Activated CD4-positive, alpha-beta T cell treated with anti-CD3 and anti-CD28 coated beads for 36 hours (primary cell): ENCODE measurements at regions not wholly inside any gene's neighbourhood (a gene's known extent, or its start where the extent isn't known, plus 50 kb on each side); places are given as distances from the start of the nearest gene placed in this dataset.
A peak's percentile ranks its signal among the peaks of the same experiment; 100 is the strongest.

Experiments
- ATAC-seq: fragments of 200-7000 bp; cut with Tn5 transposase; one replicate; pipeline ENCODE4 v1.10.0; 2021; ENCODE audit warnings: mild to moderate bottlenecking, moderate library complexity
- CTCF ChIA-PET: fragments of 350-600 bp; sonication (Branson Sonifier 250); formaldehyde crosslinking; loops from one replicate; lab custom pipeline; 2021; ENCODE audit warnings: antibody characterized with exemption; lab: Charles Lee
- POLR2A ChIA-PET: fragments of 350-600 bp; sonication (Branson Sonifier 250); formaldehyde crosslinking; loops from one replicate; lab custom pipeline; 2021; ENCODE audit warnings: antibody characterized with exemption, inconsistent platforms; lab: Charles Lee
- DNase-seq: peaks from one replicate; pipeline ENCODE4 v3.0.0-alpha.2; 2020
- H3K27ac Mint-ChIP-seq: one replicate; pipeline ENCODE4 v1.8.0; 2021; ENCODE audit warnings: mixed read lengths
- H3K27me3 Mint-ChIP-seq: one replicate; pipeline ENCODE4 v1.8.0; 2021; ENCODE audit warnings: mixed read lengths
- H3K36me3 Mint-ChIP-seq: one replicate; pipeline ENCODE4 v1.8.0; 2021; ENCODE audit warnings: low read depth, mixed read lengths
- H3K4me1 Mint-ChIP-seq: one replicate; pipeline ENCODE4 v1.8.0; 2021; ENCODE audit warnings: mixed read lengths
- H3K4me3 Mint-ChIP-seq: one replicate; pipeline ENCODE4 v1.8.0; 2021; ENCODE audit warnings: mild to moderate bottlenecking, moderate library complexity, mixed read lengths
- H3K9me3 Mint-ChIP-seq: one replicate; pipeline ENCODE4 v1.8.0; 2021; ENCODE audit warnings: low read depth, mixed read lengths
- intact Hi-C, 2 experiments: fragments of 100-400 bp; cut with DNase I in 1 of 2; cut with micrococcal nuclease in 1 of 2; formaldehyde crosslinking; loops; one replicate each; pipeline versions ENCODE4 v1.14.2 to v1.15.1; 2022 to 2024; cut with DNase I, micrococcal nuclease

- CTCF ChIA-PET: no interaction called here
- intact Hi-C loops: loop anchor here in 1 of 2 experiments (5.0 kb wide), 1 partner anchor 1183 kb away; the partner anchor contains the start of gene DPY19L3
- H3K4me3 Mint-ChIP-seq: no peak overlapping the region
- POLR2A ChIA-PET: no interaction called here
- peaks cover 2% of the 10 kb centered on the region for H3K36me3 Mint-ChIP-seq
- H3K9me3 Mint-ChIP-seq: peaks cover 8% of the 10 kb centered on the region
- DNase-seq: no peak
- no peak for ATAC-seq
- peaks cover 17% of the 10 kb centered on the region for H3K4me1 Mint-ChIP-seq
- H3K27ac Mint-ChIP-seq: no peak overlapping the region
- H3K27me3 Mint-ChIP-seq: peaks cover 2% of the 10 kb centered on the region
These were observed 125.3 kb downstream of the TSHZ3 start for GRCh38 chr19:31223740-31224534.

GRCh38 chr19:31220540-31220939 is 128.7 kb downstream of the TSHZ3 start:
- H3K27ac Mint-ChIP-seq: peak overlapping the region; percentile 45
- no peak overlapping the region for H3K4me3 Mint-ChIP-seq
- ATAC-seq (peak; percentile 96), DNase-seq (peak; percentile 51)
- peaks cover 14% of the 10 kb centered on the region for H3K4me1 Mint-ChIP-seq
- ChIA-PET CTCF (interaction anchor here (0.6 kb wide), 1 partner anchor 243 kb away, joined by 3 read pairs; no protein-coding TSS in a partner anchor), POLR2A (interaction anchor here (0.6 kb wide), 1 partner anchor 86 kb away, joined by 8 read pairs; no protein-coding TSS in a partner anchor)
- H3K36me3 Mint-ChIP-seq: no peaks in the 10 kb centered on the region
- intact Hi-C loops: loop anchor here in 1 of 2 experiments (5.0 kb wide), 1 partner anchor 1187 kb away; the partner anchor contains the start of gene DPY19L3
- peaks cover 6% of the 10 kb centered on the region for H3K9me3 Mint-ChIP-seq
- H3K27me3 Mint-ChIP-seq: no peaks in the 10 kb centered on the region

GRCh38 chr19:31214997-31215396 is 134.2 kb downstream of the TSHZ3 start:
- ChIA-PET POLR2A (no interaction called here), CTCF (no interaction called here)
- intact Hi-C loops: loop anchor here (1.0 to 10.0 kb wide), 7 partner anchors 135 to 1628 kb away; partner anchors contain the start of genes DPY19L3 (in 1 of the 2), PLEKHF1 (in 1 of the 2), URI1 (in 1 of the 2) and ZNF507 (in 1 of the 2)
- Mint-ChIP-seq H3K27me3 (no peaks in the 10 kb centered on the region), H3K27ac (peak overlapping the region; percentile 99), H3K36me3 (peaks cover 4% of the 10 kb centered on the region), H3K9me3 (peaks cover 2% of the 10 kb centered on the region), H3K4me1 (peaks cover 34% of the 10 kb centered on the region), H3K4me3 (peak overlapping the region; percentile 18)
- DNase-seq (no peak), ATAC-seq (peak; percentile 51)

- Mint-ChIP-seq H3K9me3 (no peaks in the 10 kb centered on the region), H3K27ac (peak overlapping the region; percentile 99), H3K4me3 (peak overlapping the region; percentile 61), H3K4me1 (peaks cover 36% of the 10 kb centered on the region), H3K36me3 (peaks cover 4% of the 10 kb centered on the region), H3K27me3 (no peaks in the 10 kb centered on the region)
- intact Hi-C loops: loop anchor here (1.0 to 10.0 kb wide), 7 partner anchors 136 to 1627 kb away; partner anchors contain the start of genes DPY19L3 (in 1 of the 2), PLEKHF1 (in 1 of the 2), URI1 (in 1 of the 2) and ZNF507 (in 1 of the 2)
- ATAC-seq (peak; percentile 94), DNase-seq (peak; percentile 96)
- CTCF ChIA-PET: interaction anchor here (0.6 kb wide), 1 partner anchor 35 kb away, joined by 4 read pairs; no protein-coding TSS in a partner anchor
- POLR2A ChIA-PET: no interaction called here
These were observed 135.2 kb downstream of the TSHZ3 start for GRCh38 chr19:31214086-31214485.

- H3K27ac Mint-ChIP-seq: peak overlapping the region; percentile 58
- ATAC-seq (no peak), DNase-seq (no peak)
- H3K4me1 Mint-ChIP-seq: peaks cover 34% of the 10 kb centered on the region
- intact Hi-C loops: loop anchor here (5.0 to 10.0 kb wide), 5 partner anchors 1136 to 1624 kb away; partner anchors contain the start of genes DPY19L3 (in 1 of the 2), PLEKHF1 (in 1 of the 2), URI1 (in 1 of the 2) and ZNF507 (in 1 of the 2)
- H3K4me3 Mint-ChIP-seq: no peak overlapping the region
- ChIA-PET POLR2A (no interaction called here), CTCF (no interaction called here)
- peaks cover 4% of the 10 kb centered on the region for H3K36me3 Mint-ChIP-seq
- H3K27me3 Mint-ChIP-seq: peaks cover 1% of the 10 kb centered on the region
- no peaks in the 10 kb centered on the region for H3K9me3 Mint-ChIP-seq
These were observed 138.1 kb downstream of the TSHZ3 start for GRCh38 chr19:31211088-31211487.

GRCh38 chr19:31205887-31206518 is 143.2 kb downstream of the TSHZ3 start:
- Mint-ChIP-seq H3K4me1 (peaks cover 8% of the 10 kb centered on the region), H3K27me3 (peaks cover 24% of the 10 kb centered on the region), H3K4me3 (no peak overlapping the region), H3K36me3 (no peaks in the 10 kb centered on the region), H3K27ac (no peak overlapping the region), H3K9me3 (no peaks in the 10 kb centered on the region)
- DNase-seq: no peak
- ATAC-seq: no peak
- CTCF ChIA-PET: no interaction called here
- intact Hi-C loops: no loop called here
- POLR2A ChIA-PET: no interaction called here

- Mint-ChIP-seq H3K9me3 (no peaks in the 10 kb centered on the region), H3K4me3 (no peak overlapping the region), H3K36me3 (no peaks in the 10 kb centered on the region), H3K4me1 (no peaks in the 10 kb centered on the region), H3K27me3 (peaks cover 32% of the 10 kb centered on the region), H3K27ac (no peak overlapping the region)
- no peak for DNase-seq
- POLR2A ChIA-PET: no interaction called here
- intact Hi-C loops: no loop called here
- ATAC-seq: no peak
- CTCF ChIA-PET: no interaction called here
These were observed 145.1 kb downstream of the TSHZ3 start for GRCh38 chr19:31204115-31204514.

GRCh38 chr19:31185261-31185660 is 164.0 kb downstream of the TSHZ3 start:
- Mint-ChIP-seq H3K4me3 (no peak overlapping the region), H3K4me1 (no peaks in the 10 kb centered on the region), H3K9me3 (peaks cover 7% of the 10 kb centered on the region), H3K27me3 (peaks cover 11% of the 10 kb centered on the region), H3K36me3 (no peaks in the 10 kb centered on the region), H3K27ac (no peak overlapping the region)
- CTCF ChIA-PET: no interaction called here
- intact Hi-C loops: no loop called here
- POLR2A ChIA-PET: no interaction called here
- DNase-seq (no peak), ATAC-seq (no peak)

- Mint-ChIP-seq H3K4me1 (no peaks in the 10 kb centered on the region), H3K9me3 (no peaks in the 10 kb centered on the region), H3K4me3 (no peak overlapping the region), H3K36me3 (no peaks in the 10 kb centered on the region), H3K27me3 (peaks cover 9% of the 10 kb centered on the region), H3K27ac (no peak overlapping the region)
- DNase-seq (no peak), ATAC-seq (no peak)
- CTCF ChIA-PET: no interaction called here
- POLR2A ChIA-PET: no interaction called here
- intact Hi-C loops: no loop called here
These were observed 167.7 kb downstream of the TSHZ3 start for GRCh38 chr19:31181535-31181934.

- no peak for DNase-seq
- intact Hi-C loops: no loop called here
These were observed 168.3 kb downstream of the TSHZ3 start for GRCh38 chr19:31180907-31181306.

GRCh38 chr19:31179471-31179852 is 169.8 kb downstream of the TSHZ3 start:
- no peak overlapping the region for H3K4me3 Mint-ChIP-seq
- ATAC-seq (no peak), DNase-seq (no peak)
- CTCF ChIA-PET: no interaction called here
- H3K4me1 Mint-ChIP-seq: no peaks in the 10 kb centered on the region
- peaks cover 8% of the 10 kb centered on the region for H3K27me3 Mint-ChIP-seq
- no peaks in the 10 kb centered on the region for H3K36me3 Mint-ChIP-seq
- intact Hi-C loops: no loop called here
- POLR2A ChIA-PET: no interaction called here
- no peaks in the 10 kb centered on the region for H3K9me3 Mint-ChIP-seq
- H3K27ac Mint-ChIP-seq: no peak overlapping the region

More at GRCh38 chr19:31180907-31181306, 168.3 kb downstream of the TSHZ3 start:
- Mint-ChIP-seq H3K36me3 (no peaks in the 10 kb centered on the region), H3K27me3 (peaks cover 8% of the 10 kb centered on the region), H3K9me3 (no peaks in the 10 kb centered on the region), H3K27ac (no peak overlapping the region), H3K4me3 (no peak overlapping the region), H3K4me1 (no peaks in the 10 kb centered on the region)
- ChIA-PET POLR2A (no interaction called here), CTCF (no interaction called here)
- no peak for ATAC-seq
